SK-N-MC (cell line): ENCODE measurements at regions not wholly inside any gene's neighbourhood (a gene's known extent, or its start where the extent isn't known, plus 50 kb on each side); places are given as distances from the start of the nearest gene placed in this dataset.
"Not testable (repeated sequence)": the region's sequence is repeated elsewhere in the genome, so short reads cannot be mapped to it uniquely, and the experiment has no call there.

Experiments used
- DNase-seq: peaks from one replicate; pipeline ENCODE4 v3.0.0-alpha.2; 2011; ENCODE audit warnings: low read depth, low spot score
- H3K27ac ChIP-seq: fragments of 200-600 bp; sonication (generic); 2 replicates; pipeline ENCODE4 v1.5.1; 2016; ENCODE audit warnings: mixed run types
- H3K36me3 ChIP-seq: fragments of 200-600 bp; sonication (generic); 2 replicates; pipeline ENCODE4 v1.6.1; 2017; ENCODE audit warnings: antibody characterized with exemption, low read length, mixed read lengths; ENCODE audit not compliant: insufficient read depth
- H3K4me3 ChIP-seq: fragments of 200-600 bp; sonication (generic); 2 replicates; pipeline ENCODE4 v1.5.1; 2016
- H3K9ac ChIP-seq: fragments of 200-600 bp; sonication (generic); 2 replicates; pipeline ENCODE4 v1.8.0; 2017; ENCODE audit warnings: mixed run types, mixed read lengths; ENCODE audit not compliant: insufficient read length
- H3K9me3 ChIP-seq: fragments of 200-600 bp; sonication (generic); 2 replicates; pipeline ENCODE4 v1.6.1; 2017; ENCODE audit warnings: low read depth, mild to moderate bottlenecking, antibody characterized with exemption, low read length, moderate library complexity, mixed read lengths
- EZH2 ChIP-seq: fragments of 200-600 bp; sonication (generic); IDR thresholded peaks from one replicate; pipeline ENCODE4 v1.6.1; 2017; ENCODE audit warnings: antibody characterized with exemption
- FOXP2 ChIP-seq: optimal IDR thresholded peaks from 2 replicates; pipeline ENCODE3; 2011; ENCODE audit warnings: mild to moderate bottlenecking, moderate library complexity; ENCODE audit not compliant: insufficient read depth; ENCODE audit errors: extremely low read length, control extremely low read depth
- POLR2AphosphoS5 ChIP-seq: IDR thresholded peaks from 2 replicates; pipeline ENCODE4 v1.6.1; 2012; ENCODE audit warnings: mild to moderate bottlenecking, low read depth, low read length, borderline replicate concordance

DNA sequence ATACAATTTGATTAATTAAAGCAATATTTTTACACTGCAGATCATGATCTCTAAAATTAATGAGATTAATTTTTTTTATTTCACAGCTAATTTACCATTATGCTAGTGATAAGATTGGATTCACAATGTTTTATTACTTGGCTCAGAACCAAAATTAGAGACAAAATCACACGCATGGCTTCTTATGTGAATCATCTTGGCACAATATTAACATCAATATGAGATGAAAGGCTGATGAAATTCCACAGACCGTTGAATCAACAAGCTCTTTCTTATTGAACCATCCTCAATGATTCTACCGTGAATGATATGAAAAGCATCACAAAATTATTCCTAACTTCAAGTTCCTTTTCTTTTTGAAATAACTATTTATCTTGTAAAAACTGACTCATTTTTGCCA, 544.9 kb downstream of the KCNT2 start:
- H3K27ac ChIP-seq, result peak overlapping the region; percentile 17; the same call in 1 of the 2 replicates
- DNase-seq, result no peak
- no peak overlapping the region for H3K9ac ChIP-seq
- H3K9me3 ChIP-seq, result no peaks in the 10 kb centered on the region
- no peak overlapping the region; the same call in 1 of the 2 replicates for H3K4me3 ChIP-seq
- no peaks in the 10 kb centered on the region for H3K36me3 ChIP-seq
- no peak for TF ChIP-seq EZH2
- TF ChIP-seq POLR2AphosphoS5, result no peak
- TF ChIP-seq FOXP2, result no peak

DNA sequence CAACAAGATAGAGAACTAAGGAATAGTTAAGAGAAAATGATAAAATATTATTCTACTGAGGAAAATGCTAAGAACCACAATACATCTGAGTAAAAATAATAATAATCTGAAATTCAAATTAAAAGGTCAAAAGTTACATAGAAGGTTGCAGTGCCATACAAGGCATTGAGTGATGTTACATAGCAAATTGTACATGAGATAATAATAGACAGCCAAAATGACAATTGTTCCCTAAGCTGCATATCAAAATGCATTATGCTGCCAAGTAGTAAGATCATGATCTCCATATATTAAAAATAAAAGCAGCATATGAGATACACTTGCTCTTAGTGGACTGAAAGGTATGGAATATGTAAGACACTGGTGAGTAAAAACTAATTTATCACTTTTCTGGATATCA, 547.7 kb downstream of the KCNT2 start:
- no peak overlapping the region for H3K27ac ChIP-seq
- no peak for DNase-seq
- H3K9me3 ChIP-seq, result no peaks in the 10 kb centered on the region
- H3K9ac ChIP-seq, result no peak overlapping the region
- no peaks in the 10 kb centered on the region for H3K36me3 ChIP-seq
- H3K4me3 ChIP-seq, result no peak overlapping the region
- TF ChIP-seq POLR2AphosphoS5, result no peak
- no peak for TF ChIP-seq FOXP2
- TF ChIP-seq EZH2, result no peak

DNA sequence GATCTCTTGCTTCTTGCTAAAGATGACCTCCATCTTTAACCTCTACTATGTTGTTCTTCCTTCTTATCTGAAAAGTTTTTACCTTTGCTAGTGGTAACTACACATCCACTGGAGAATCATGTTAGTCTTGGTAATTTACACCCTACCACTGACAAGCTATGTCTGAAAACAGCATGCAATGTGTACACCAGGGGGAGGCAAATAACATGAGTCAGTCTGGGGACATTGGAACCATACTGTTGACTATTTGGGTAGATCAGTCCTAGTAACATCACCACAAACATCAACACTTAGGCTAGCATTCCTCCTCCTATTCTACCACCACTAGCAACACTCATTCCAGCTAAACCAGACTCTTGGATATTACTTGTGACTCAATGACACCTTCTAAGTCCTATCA, 549.0 kb downstream of the KCNT2 start:
- Histone ChIP-seq H3K9me3 (no peaks in the 10 kb centered on the region), H3K36me3 (no peaks in the 10 kb centered on the region), H3K9ac (no peak overlapping the region), H3K27ac (no peak overlapping the region), H3K4me3 (no peak overlapping the region)
- no peak for TF ChIP-seq POLR2AphosphoS5
- TF ChIP-seq FOXP2, result no peak
- no peak for TF ChIP-seq EZH2
- DNase-seq, result no peak

DNA sequence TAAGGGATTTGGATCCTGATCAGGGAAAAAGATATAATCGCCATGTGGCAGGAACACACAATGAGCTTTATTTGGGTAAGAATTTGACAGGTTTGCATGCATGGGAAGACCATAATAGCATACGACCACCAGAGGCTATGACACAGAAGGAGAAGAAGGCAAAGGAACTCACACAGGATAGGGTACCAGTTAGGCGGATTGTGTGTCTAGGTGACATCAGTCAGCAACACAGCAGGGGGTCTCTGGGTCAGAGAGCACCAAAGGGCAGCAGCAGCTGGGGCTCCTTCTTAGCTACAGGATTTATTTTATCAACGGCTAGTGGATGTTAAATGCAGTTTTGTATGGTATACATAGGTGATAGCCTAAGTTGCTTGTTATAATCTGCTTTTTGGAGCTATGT, 551.3 kb downstream of the KCNT2 start:
- H3K9me3 ChIP-seq, result no peaks in the 10 kb centered on the region
- DNase-seq, result no peak
- no peak overlapping the region for H3K27ac ChIP-seq
- H3K4me3 ChIP-seq, result no peak overlapping the region
- H3K36me3 ChIP-seq, result no peaks in the 10 kb centered on the region
- H3K9ac ChIP-seq, result no peak overlapping the region
- TF ChIP-seq EZH2 (no peak), FOXP2 (no peak), POLR2AphosphoS5 (no peak)

DNA sequence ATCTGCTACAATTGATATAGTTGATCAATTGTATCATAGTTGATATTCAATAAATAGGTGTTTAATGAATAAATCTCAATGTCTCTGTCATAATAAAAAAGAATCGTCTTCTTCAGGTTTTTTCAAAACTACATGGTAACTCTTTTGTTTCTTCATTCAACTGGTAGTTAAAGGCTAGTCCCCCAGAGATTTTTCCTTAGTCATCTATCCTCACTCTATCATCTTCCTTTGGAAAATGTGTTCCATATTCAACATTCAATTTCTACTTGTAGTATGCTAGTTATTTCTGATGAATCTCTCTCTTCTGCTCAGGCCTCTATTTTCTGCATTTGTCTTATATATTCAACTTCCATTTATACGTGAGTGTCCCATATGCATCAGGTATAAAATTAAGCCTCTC, 558.8 kb downstream of the KCNT2 start:
- no peak for DNase-seq
- no peaks in the 10 kb centered on the region for H3K36me3 ChIP-seq
- H3K4me3 ChIP-seq, result no peak overlapping the region
- H3K9ac ChIP-seq, result no peak overlapping the region
- H3K27ac ChIP-seq, result no peak overlapping the region
- no peaks in the 10 kb centered on the region for H3K9me3 ChIP-seq
- TF ChIP-seq POLR2AphosphoS5, result no peak
- TF ChIP-seq FOXP2, result no peak
- no peak for TF ChIP-seq EZH2

DNA sequence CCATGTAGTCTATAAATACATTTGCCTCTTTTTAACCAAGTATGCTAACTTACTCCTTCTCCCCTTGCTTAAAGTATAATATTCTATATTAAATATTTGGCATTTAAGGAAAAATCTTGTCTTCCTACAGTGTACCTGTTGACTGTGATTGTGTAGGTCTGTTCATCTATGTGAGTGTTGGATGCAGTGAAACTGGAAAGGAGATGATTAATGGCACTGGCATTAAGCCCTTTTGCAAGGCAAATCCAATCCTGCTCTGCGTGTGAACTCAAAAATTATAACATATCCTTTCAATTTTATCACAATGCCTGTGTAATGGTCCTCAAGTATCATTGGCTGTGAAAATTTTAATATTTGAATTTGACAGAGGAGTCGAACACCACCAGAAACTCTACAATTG, 565.0 kb downstream of the KCNT2 start:
- DNase-seq, result no peak
- Histone ChIP-seq H3K9ac (no peak overlapping the region), H3K36me3 (no peaks in the 10 kb centered on the region), H3K27ac (no peak overlapping the region), H3K9me3 (peaks cover 9% of the 10 kb centered on the region; the same call in 1 of the 2 replicates), H3K4me3 (no peak overlapping the region)
- TF ChIP-seq POLR2AphosphoS5, result no peak
- no peak for TF ChIP-seq EZH2
- no peak for TF ChIP-seq FOXP2

DNA sequence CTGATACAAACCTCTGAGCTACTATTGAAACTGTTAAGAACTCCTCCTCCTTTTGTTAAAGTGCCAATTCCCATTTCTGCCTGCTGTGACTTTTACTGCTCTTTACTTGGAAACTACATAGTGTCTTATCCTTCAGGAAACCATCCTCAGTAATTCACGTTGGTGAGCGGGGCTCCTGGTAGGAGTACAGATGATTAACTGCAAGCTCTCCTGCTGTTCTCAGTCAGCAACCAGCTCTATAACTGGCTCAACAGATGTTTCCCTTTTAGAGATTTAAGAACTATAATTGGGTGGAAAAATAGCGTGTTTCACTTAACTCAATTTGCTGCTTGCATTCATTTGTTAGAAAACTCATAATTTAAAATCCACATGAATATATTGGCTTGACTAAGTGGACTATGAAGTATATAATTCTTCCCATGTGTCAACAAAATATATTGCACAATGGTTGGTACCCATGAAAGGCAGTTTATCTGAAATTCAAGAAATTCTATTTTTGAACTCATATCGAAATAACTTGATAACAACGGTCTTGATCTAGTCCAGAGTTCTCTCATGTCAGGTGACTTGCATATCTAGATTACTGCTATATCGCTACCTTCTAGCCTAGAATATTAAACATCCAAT, 574.0 kb downstream of the KCNT2 start:
- Histone ChIP-seq H3K36me3 (no peaks in the 10 kb centered on the region), H3K4me3 (peak overlapping the region; percentile 57), H3K9me3 (no peaks in the 10 kb centered on the region; the same call in 1 of the 2 replicates), H3K9ac (no peak overlapping the region), H3K27ac (no peak overlapping the region)
- TF ChIP-seq FOXP2, result no peak
- TF ChIP-seq EZH2, result no peak
- peak; percentile 79; the same call in 1 of the 2 replicates for TF ChIP-seq POLR2AphosphoS5
- peak; percentile 98 for DNase-seq

DNA sequence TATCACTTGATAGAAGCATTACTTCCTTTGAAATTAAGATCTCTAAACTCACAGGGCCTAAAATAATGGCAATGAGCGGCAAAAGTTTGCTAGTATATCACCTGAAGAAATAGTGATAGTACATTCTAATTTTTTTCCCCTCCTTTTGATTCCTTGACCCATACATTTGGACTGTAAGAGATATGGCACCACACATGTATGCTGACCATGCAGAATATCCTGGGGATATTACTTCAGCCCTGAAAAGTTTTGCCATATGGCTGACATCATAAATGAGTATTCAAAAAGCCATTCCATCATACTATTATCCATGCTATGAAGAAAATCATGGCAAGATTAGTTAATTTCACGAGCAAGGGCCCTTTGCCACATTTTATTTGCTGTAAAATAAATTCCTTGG, 576.9 kb downstream of the KCNT2 start:
- not testable (repeated sequence) for H3K36me3 ChIP-seq, H3K9me3 ChIP-seq, H3K4me3 ChIP-seq, H3K27ac ChIP-seq, DNase-seq, H3K9ac ChIP-seq

DNA sequence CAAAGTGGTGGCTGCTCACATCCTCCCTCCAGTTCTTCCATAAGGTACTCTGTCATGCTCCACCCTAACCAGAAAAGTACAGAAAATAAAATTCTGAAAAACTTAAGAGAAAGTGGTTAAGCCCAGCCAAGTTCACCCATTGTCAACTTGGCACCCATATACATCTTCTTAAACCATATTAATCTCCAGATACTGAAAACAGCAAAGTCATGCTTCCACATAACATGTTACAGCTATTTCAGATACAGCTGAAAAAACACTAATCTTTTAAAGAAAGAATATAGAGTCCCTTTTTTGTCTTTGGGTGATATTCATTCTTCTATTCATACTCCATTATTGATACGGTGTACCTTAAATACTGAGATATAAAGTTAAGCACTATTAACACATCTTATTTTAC, 577.8 kb downstream of the KCNT2 start:
- no peak for TF ChIP-seq EZH2
- H3K9me3 ChIP-seq, result no peaks in the 10 kb centered on the region

More for the DNA sequence above, 577.8 kb downstream of the KCNT2 start:
- no peak for DNase-seq
- no peak overlapping the region for H3K4me3 ChIP-seq
- H3K27ac ChIP-seq, result no peak overlapping the region
- H3K9ac ChIP-seq, result no peak overlapping the region
- no peaks in the 10 kb centered on the region for H3K36me3 ChIP-seq
